SU-DHL-6 (cell line): ENCODE measurements at regions not wholly inside any gene's neighbourhood (a gene's known extent, or its start where the extent isn't known, plus 50 kb on each side); places are given as distances from the start of the nearest gene placed in this dataset.

Experiments used
- H2AFZ ChIP-seq: fragments of 200-600 bp; sonication (generic); 2 replicates; pipeline ENCODE4 v1.6.1; 2014; ENCODE audit warnings: low read depth, mild to moderate bottlenecking, moderate library complexity, mixed read lengths, antibody characterized with exemption, low read length; ENCODE audit not compliant: severe bottlenecking
- H3F3A ChIP-seq: fragments of 200-600 bp; shearing (Covaris generic); 2 replicates; pipeline ENCODE4 v1.6.0; 2016; ENCODE audit warnings: antibody characterized with exemption, mild to moderate bottlenecking; ENCODE audit not compliant: insufficient read depth
- H3K27ac ChIP-seq: fragments of 200-600 bp; sonication (generic); 2 replicates; pipeline ENCODE4 v1.5.1; 2016; ENCODE audit warnings: low read depth, mild to moderate bottlenecking, low read length, moderate library complexity, mixed read lengths
- H3K27me3 ChIP-seq: fragments of 200-600 bp; sonication (generic), shearing (Covaris generic); 2 replicates; pipeline ENCODE4 v1.6.0; 2014; ENCODE audit warnings: mild to moderate bottlenecking, low read length
- H3K36me3 ChIP-seq: fragments of 200-600 bp; sonication (generic); 2 replicates; pipeline ENCODE4 v1.6.1; 2014; ENCODE audit warnings: mild to moderate bottlenecking, low read length, mixed read lengths
- H3K4me2 ChIP-seq: fragments of 300-600, 200-600 bp; shearing (Covaris generic), sonication (generic); 2 replicates; pipeline ENCODE4 v1.6.0; 2014; ENCODE audit warnings: low read length, low read depth, mild to moderate bottlenecking; ENCODE audit not compliant: poor library complexity, severe bottlenecking
- H3K4me3 ChIP-seq: fragments of 200-600 bp; sonication (generic); 2 replicates; pipeline ENCODE4 v1.5.1; 2014; ENCODE audit warnings: antibody characterized with exemption, low read length, mild to moderate bottlenecking, mixed read lengths; ENCODE audit not compliant: insufficient read depth, poor library complexity, severe bottlenecking
- H3K79me2 ChIP-seq: fragments of 200-600 bp; sonication (generic); 2 replicates; pipeline ENCODE4 v1.6.1; 2014; ENCODE audit warnings: mild to moderate bottlenecking, low read length, moderate library complexity; ENCODE audit not compliant: insufficient read depth
- H3K9ac ChIP-seq: fragments of 200-600 bp; sonication (generic); 2 replicates; pipeline ENCODE4 v1.7.0; 2014; ENCODE audit warnings: mild to moderate bottlenecking, low read length
- H3K9me2 ChIP-seq: fragments of 200-600 bp; sonication (generic); replicated peaks from 2 replicates; pipeline ENCODE4 v1.6.1; 2014; ENCODE audit warnings: low read length; ENCODE audit not compliant: insufficient read depth
- H3K9me3 ChIP-seq: fragments of 200-600 bp; sonication (generic); 2 replicates; pipeline ENCODE4 v1.6.1; 2014; ENCODE audit warnings: low read length, mixed read lengths; ENCODE audit not compliant: insufficient read depth
- H4K20me1 ChIP-seq: fragments of 200-600 bp; sonication (generic); 2 replicates; pipeline ENCODE4 v1.6.1; 2014; ENCODE audit warnings: low read depth, mild to moderate bottlenecking, antibody characterized with exemption, low read length, moderate library complexity, mixed read lengths
- CTCF ChIP-seq: fragments of 200-600 bp; sonication (generic); IDR thresholded peaks from one replicate; pipeline ENCODE4 v1.5.1; 2017; ENCODE audit warnings: antibody characterized with exemption, mild to moderate bottlenecking, low read length, moderate library complexity; ENCODE audit not compliant: insufficient read depth, poor library complexity, severe bottlenecking
- EZH2phosphoT487 ChIP-seq: fragments of 200-600 bp; sonication (generic), shearing (Covaris generic); conservative IDR thresholded peaks from 2 replicates; pipeline ENCODE4 v1.6.1; 2018; ENCODE audit warnings: mild to moderate bottlenecking, antibody characterized with exemption, low read length, moderate library complexity, mixed read lengths

DNA sequence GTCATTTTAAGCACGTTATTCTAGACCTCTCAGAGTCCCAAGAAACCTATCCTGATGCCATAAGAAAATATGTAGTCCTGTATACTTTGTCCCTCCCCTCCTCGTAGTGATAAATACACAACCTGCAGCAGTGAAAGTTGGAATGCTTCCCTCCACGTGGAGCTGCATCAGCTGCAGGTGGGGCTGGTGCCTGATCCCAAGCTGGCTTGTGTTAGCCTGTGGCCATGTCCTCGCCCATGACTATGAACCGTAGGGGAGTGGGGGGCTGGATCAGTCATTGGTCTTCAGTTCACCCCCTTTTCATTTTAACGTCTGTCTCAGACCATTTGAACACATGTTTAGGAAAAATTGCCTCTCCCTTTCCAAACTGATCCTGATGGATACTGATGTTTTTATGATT, 171.4 kb upstream of the HABP2 start:
- Histone ChIP-seq H4K20me1 (no peaks in the 10 kb centered on the region), H3K9ac (no peak overlapping the region), H3K9me2 (no peaks in the 10 kb centered on the region), H3K27ac (no peak overlapping the region), H2AFZ (no peak overlapping the region), H3F3A (no peaks in the 10 kb centered on the region), H3K9me3 (no peaks in the 10 kb centered on the region), H3K27me3 (no peaks in the 10 kb centered on the region), H3K4me2 (no peak overlapping the region), H3K36me3 (no peaks in the 10 kb centered on the region), H3K79me2 (no peaks in the 10 kb centered on the region), H3K4me3 (no peak overlapping the region)
- TF ChIP-seq EZH2phosphoT487 (no peak), CTCF (no peak)

DNA sequence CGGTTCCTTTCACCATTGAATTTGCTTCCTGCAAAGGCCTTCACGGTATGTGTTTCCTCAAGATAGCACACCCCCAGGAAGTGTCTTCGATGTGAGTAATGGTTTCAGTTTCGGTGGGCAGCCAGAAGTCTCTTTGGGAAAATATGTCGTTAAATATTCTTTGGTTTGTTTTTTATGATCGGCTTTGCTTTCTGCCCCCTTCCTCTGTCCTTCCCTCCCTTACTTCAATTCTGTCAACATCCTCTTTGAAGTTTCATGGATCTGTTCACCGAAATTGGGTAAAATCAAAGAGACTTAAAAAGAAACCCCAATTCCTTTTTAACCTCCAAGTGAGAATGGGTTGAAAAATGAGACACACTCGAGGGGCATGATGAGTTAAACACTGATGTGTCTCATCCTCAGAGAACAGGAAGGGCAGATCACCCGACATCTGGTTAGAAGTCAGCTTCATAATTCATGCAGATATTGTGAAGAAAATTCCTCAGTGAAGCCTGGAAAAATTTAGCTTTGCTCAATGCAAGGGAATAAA, 170.8 kb upstream of the HABP2 start:
- no peak overlapping the region for H3K9ac ChIP-seq
- H3K27me3 ChIP-seq: no peaks in the 10 kb centered on the region
- H3K36me3 ChIP-seq: no peaks in the 10 kb centered on the region
- H3K9me2 ChIP-seq: no peaks in the 10 kb centered on the region
- H3K4me3 ChIP-seq: no peak overlapping the region
- no peaks in the 10 kb centered on the region for H3K9me3 ChIP-seq
- no peaks in the 10 kb centered on the region for H3F3A ChIP-seq
- TF ChIP-seq EZH2phosphoT487 (no peak), CTCF (no peak)
- H3K27ac ChIP-seq: no peak overlapping the region
- H3K4me2 ChIP-seq: no peak overlapping the region
- no peaks in the 10 kb centered on the region for H3K79me2 ChIP-seq
- no peaks in the 10 kb centered on the region for H4K20me1 ChIP-seq
- H2AFZ ChIP-seq: no peak overlapping the region

DNA sequence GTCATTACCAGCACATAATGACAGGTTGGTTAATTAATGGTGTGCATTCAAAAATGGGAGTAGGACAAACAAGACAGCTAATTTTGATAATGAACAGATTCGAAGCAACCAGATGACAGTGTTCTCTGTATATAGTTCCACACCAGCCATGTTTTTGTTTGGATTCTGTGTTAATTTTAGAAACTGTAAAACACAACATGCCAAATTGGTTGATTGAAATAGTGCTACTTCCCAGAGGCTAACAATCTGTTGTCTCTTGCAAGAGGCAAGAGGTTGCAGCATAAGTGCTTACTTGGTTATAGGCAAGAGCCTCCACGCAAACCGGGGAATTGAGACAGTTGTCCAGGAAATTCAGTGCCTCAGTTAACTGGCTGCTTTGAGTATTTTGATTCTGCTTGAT, 170.2 kb upstream of the HABP2 start:
- no peaks in the 10 kb centered on the region for H3K9me2 ChIP-seq
- no peak overlapping the region for H3K4me3 ChIP-seq
- no peaks in the 10 kb centered on the region for H3K36me3 ChIP-seq
- no peaks in the 10 kb centered on the region for H3K9me3 ChIP-seq
- no peaks in the 10 kb centered on the region for H3K27me3 ChIP-seq
- no peaks in the 10 kb centered on the region for H3F3A ChIP-seq
- TF ChIP-seq EZH2phosphoT487: no peak
- TF ChIP-seq CTCF: no peak
- H2AFZ ChIP-seq: no peak overlapping the region
- H3K9ac ChIP-seq: no peak overlapping the region
- no peak overlapping the region for H3K27ac ChIP-seq
- H4K20me1 ChIP-seq: no peaks in the 10 kb centered on the region
- H3K79me2 ChIP-seq: no peaks in the 10 kb centered on the region
- no peak overlapping the region for H3K4me2 ChIP-seq
